ENCODE measurements at regions not wholly inside any gene's neighbourhood (a gene's known extent, or its start where the extent isn't known, plus 50 kb on each side); places are given as distances from the start of the nearest gene placed in this dataset.

DNA sequence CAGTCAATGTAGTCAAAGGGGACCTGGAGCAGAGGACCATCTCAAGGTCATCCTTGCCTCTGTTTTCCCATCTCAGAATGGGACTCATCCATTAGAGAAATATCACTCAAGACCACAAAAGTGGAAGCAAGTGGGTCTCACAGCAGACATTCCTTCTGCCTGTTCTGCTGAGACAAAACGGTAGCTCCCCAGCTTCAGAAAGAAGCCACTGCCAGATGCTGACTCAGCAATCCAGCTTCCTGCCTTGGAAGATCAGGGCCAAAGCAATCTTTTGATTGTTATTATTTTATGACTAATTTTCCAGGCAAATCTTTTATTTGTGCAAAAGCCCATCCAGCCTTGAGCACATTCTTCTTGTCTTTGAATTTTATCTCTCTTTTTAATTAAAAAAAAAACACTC, 86.8 kb downstream of the CCT6B start:
- DNase-seq, result no peak

DNA sequence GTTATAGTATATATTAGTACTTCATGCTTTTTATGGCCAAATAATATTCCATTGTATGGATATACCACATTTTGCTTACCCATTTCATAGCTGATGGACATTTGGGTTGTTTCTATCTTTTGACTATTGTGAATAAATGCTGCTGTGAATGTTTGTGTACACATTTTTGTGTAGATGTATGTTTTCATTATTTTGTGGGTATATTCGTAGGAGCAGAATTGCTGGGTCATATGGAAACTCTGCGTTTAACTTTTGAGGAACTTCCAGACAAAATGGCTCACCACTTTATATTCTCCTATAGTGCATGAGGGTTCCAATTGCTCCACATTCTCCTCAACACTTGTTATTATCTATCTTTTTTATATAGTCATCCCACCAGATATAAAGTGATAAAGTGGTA, 88.6 kb downstream of the CCT6B start:
- no peak for DNase-seq

DNA sequence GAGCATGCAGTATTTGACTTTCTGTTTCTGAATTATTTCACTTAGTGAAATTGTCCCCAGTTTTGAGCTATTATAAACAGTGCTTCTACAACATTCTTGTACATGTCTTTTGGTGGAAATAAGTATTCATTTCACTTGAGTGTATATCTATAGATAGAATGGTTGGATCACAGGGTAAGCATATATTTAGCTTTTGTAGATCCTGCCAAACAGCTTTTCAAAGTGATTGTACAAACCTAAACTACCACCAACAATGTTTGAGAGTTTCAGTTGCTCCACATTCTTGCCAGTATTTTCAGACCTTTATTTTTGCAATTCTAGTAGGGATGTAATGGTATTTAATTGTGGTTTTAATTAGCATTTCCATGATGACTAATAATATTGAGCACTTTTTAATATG, 91.6 kb downstream of the CCT6B start:
- DNase-seq, result no peak

DNA sequence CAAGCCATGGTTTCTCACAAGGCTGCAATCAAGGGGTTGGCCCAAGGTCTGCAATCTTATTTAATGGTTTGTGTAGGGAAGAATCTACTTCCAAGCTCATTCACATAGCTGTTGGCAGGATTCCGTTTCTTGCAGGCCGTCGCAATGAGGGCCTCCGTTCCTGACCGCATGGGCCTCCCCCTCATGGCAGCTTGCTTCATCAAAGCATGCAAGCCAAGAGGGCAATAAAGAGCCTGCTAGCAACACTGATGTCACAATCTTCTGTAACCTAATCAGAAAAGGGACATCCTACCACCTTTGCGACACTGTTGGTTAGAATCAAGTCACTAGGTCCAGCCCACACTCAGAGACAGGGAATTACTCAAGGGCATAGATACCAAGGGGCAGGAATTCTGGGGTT, 95.5 kb downstream of the CCT6B start:
- no peak for DNase-seq

DNA sequence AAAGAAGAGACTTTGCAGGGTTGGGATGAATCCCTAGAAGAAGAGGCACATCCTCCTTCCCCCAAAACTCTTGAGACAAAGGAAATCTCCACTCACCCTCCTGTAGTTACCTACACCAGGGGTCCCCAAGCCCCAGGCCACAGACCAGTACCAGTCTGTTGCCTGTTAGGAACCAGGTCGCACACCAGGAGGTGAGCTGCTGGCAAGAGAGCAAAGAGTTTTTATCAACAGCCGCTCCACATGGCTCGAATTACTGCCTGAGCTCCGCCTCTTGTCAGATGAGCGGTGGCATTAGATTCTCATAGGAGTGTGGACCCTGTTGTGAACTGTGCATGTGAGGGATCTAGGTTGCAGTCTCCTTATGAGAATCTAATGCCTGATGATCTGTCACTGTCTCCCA, 98.9 kb downstream of the CCT6B start:
- DNase-seq, result no peak

DNA sequence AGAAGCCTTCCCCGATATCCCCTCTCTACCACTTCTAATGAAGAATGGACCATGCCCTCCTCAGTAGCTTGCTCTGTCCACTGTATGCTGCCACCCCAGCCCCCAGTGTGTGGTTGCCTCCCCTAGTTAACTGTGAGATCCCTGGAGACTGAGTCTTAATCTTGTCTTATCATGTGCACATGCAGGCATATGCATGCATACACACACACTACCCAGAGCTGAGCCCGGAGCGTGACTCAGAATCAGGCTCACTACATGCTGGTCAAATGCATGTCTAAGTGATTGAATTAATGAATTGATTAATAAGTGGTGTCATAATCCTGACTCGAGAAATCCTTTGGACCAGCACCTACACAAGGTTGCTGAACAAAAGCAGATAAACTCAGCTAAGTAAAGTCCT, 99.4 kb downstream of the CCT6B start:
- DNase-seq, result no peak

DNA sequence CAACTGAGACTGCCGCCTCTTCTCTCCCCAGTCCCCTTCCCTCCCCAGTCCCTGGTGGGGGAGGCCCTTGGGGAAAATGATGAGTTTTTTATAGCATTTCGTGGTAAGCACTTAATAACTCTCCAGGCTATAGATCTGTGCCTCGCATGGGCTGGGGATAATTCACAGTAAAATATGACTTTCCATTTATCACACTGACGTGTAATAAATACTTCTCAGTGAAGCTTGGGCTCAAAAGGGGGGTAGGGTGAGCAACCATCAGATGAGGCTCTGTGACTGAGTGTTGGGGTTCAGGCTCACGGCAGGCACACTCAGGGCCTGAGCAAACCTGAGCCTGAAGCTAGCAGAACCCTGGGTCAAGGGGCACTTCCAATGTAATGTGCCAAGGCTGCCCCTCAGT, 101.6 kb downstream of the CCT6B start:
- no peak for DNase-seq

DNA sequence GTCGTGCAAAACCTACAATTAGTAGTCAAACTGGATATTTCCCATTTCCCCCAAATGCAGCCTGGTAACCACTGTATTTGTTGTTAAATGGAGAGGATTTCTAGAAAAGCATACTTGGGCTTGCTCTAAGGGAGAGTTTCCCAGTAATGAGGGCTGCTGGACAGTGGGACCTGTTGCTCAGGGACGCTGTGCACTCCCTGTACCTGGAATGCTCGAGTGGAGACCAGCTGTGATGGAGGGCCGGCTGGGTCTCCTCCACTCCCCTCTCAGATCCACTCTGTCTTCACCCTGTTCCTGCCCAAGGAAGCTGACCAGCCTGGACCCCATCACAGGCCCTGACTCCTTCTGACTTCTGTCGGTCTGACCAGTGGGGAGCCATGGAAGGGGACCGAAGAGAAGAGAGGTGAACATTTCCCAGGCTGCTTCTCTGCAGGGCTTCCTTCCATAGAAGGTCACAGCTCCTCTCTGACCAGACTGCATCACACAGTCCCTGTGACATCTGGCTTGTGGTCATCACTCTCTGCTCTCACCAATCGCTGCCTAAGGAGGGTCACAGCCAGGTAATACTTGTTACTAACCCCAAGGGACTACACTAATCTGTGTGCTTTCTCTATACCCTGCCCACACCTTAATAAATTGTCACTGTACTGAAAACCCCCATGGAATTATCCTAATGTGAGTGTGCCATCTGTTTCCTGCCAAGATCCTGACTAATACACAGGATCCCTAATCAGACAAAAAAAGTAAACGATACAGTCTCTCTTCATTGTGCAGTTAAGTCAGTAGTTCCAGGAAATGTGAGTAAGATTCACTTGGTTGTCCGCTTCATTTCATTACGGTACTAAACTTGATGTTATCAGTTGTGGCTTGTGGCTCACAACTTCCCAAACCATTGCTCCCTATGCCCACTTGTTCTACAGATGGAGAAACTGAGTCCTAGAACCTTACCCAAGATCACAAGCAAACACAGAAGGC, 102.4 kb downstream of the CCT6B start:
- DNase-seq, result no peak

DNA sequence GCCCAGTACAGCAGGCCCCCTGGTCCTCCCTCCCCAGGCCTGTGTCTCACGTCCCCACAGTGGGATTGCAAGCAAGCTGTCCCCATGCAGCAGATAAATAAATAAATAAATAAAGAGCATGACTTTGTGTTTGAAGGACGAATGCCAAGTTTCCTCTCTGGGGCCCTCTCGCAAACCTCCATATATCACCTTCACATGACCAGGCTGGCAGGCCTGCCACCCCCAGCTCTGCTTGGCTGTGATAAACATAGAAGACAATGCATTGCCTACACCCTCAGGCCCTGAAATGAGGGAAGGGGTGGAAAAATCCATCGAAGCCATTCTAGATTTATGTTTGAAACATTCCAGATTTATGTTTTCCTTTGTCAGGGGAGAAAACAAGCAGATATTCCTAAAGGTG, 107.3 kb downstream of the CCT6B start:
- DNase-seq, result no peak

DNA sequence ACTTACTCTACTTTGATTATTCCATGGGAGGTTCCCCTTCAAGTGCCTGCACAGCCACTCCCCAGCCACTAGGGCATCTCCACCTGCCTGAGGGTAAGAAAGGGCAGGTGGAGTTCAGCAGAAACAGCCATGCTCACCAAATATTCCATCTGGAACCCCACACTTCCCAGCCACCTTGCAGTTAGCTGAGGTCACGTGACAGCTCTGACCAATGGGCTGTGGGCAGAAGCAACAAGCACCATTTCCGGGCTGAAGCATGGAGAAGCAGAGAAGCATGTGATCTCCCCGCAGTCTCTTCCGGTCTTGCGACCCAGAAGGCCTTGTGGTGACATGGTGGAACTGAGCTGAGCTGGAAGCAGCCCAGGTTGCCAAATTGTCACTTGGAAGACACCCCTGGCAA, 108.6 kb downstream of the CCT6B start:
- no peak for DNase-seq

DNA sequence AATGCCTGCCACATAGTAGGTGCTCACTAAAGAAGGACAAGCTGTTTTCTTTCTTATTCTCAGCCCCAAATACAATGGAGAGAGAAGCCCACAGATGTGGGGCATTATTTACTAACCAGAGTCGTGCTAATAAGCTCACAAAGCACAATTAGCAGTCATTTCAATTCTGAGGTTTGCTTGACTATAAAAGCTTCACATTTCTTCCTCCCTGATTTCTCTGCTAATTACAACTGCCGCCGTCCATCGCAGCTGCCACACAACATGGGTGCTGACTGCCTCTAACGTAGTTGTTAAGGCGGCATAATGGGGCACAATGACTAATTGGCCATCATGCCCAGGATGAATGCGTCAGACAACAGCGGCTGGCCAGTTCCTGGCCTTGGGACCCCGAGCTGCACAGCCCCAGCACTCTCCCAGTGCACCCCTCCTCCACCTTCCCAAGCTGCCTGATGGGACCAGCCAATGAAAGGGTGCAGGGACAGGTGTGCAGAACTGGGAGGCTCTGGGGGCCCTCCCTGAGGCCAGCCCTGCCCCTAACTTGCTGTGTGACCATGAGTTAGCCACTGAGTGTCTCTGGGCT, 109.2 kb downstream of the CCT6B start:
- no peak for DNase-seq

DNA sequence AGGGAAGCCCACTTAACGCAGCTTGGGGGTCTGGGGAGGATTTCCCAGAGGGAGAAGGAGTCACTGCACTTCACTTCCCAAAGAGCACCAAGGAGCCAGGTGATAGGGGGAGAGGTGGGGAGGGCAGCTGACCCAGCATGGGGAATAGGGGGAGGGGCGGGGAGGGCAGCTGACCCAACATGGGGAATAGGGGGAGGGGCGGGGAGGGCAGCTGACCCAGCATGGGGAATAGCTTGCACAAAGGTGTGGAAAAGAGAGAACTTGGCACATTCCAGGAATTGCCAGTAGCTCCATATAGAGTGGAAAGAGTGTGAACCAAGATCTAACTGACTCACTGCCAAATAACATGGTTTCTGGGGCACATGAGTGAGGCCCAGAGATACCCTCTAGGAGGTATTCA, 110.3 kb downstream of the CCT6B start:
- DNase-seq, result no peak

DNA sequence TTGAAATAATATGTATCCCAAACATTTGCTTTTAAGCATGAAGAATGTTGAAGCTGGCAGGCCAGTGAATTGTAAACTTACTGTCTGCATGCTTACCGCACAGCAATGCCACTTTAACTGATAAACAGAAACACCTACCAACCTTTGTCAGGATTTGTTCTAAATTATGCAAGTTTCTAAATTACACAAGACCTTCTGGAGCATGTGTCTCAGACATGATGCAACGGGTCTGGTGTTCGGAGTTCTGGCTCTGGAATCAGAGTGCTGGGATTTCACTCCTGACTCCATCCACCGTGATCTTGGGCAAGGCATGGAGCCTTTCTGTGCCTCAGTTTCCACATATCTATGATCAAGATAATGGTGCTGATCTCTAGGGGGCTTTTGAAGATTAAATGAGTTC, 111.2 kb downstream of the CCT6B start:
- no peak for DNase-seq

DNA sequence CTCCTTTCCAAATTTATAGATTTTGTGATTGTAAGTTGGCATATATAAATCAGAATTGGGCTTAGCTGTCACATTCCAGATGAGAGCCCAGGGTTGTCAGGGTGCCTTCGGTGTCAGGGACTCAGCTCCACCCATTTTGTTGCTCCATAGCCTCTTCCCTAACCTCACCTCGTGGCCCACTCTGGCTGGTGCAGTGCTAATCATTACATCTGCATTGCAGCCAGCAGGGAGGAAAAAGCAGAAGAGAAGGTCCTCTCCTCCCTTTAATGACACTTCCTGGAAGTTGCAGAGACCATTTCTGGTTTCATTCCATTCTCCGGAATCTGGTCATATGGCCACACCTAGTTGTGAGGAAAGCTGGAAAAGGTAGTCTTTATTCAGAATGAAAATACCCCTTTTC, 113.3 kb downstream of the CCT6B start:
- no peak for DNase-seq

DNA sequence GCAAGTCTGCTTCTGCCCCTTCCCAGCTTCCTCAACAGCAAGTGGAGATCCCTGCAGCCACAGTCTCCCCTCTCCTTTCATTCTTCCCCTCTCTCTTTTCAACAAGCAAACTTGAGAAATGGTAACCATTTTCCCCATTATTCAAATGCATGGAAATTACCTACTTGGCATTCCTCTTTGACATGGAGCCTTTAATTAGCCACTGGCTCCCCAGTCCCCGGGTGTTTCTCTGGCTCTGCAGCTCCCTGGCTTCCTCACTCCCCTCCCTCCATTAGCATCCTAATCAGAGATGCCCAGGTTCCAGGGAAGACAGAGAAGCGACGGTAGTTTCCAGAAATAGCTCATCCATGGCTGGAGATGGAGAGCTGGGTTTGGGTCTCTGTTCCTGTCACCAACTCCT, 116.0 kb downstream of the CCT6B start:
- no peak for DNase-seq

DNA sequence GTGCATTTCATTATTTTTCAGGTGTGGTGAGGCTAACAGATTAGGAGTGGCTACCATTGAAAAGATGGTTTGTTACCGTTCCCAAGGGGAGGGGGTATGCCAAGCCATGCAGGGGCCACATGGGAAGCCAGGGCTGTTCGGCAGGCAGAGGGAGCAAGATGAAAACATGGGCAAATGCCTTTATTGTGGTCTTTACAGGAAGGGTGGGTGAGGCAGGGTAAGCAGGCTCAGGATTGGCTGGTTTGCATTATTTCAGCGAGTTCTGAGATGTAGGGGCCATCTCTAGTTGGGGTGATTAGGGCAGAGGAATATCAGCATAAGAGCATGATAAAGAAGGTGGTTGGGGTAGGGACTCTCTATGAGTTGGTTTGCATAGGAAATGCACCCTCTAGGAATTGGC, 117.6 kb downstream of the CCT6B start:
- no peak for DNase-seq

DNA sequence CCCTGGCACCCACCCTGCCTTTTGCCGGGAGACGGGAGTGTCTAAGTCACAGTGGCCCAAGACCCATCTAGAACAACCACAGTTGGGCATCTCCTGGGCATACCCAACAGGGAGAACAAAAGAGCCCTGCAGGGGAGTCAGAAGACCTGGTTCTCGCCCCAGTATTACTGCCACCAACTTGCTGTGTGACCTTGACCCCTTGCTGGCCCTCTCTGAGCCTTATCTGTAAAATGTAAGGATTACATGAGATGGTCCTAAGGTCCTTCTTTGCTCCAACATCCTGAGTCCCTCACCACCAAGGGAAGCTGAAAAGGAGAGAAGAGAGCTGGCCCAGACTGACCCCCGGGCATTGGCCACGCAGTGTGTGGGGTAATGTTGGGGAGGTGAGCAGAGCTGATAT, 119.0 kb downstream of the CCT6B start:
- no peak for DNase-seq

DNA sequence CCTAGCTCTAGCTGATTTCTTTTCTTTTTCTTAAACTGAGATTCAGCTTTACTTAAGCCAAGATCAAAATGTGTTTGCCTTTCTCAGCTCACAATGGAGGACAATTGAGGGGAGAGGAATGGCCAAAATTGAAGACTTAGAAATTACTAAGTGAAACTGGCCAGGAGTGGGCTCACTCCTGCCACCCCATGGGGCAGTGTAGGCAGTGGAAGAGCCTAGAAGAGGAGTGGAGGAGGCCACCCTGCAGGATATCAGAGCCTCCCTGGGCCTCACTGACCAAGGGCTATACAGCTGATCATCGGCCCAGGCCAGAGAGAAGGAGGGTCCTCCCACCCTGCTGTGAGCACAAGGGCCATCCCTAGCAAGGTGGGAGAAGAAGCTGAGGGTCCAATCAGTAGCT, 119.8 kb downstream of the CCT6B start:
- DNase-seq, result no peak

DNA sequence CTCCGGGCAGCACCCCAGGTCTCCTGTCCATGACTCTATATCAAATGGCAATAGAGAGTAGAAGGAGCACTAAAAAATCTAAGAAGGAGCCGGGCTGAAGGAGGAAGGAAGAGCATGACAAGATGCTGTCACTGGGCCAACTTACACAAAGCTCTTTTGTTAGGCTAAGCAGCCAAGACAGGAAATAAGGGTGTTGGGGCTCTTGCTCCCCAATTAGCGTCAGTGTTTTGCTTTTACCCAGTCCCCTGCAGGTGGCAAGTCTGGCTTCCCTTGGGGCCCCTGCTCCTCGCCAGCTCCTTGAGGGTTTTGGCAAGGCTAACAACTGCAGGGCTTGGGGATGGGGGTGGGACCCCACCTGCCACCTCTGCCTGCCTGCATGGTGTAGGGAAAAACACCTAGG, 120.5 kb downstream of the CCT6B start:
- DNase-seq, result no peak

DNA sequence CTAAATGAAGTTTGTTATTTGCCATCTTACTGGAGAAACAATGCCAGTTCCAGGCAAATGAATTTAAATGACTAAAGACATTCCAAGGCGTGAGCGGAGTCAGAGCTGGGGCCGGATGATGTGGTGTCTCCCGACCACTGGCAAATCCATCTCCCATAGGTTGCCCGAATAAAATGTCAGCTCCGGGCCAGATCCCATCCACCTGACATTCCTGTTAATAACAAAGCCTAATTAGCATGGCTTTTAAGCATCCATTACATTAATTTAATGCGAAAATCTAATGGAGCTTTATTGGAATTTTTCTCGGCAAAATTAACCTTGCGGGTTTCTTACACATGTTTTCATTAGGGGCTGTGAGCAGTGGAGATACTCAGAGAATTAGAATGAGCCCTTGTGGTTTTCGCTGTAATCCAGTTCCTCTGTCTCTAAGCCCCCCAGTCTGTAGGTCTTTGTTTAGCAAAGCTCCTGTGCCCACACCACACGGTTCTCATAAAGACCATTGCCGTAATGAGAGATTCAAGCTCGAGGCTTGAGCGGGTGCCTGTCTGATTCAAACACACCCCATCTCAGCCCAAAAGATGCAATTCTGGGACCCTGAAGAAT, 123.3 kb downstream of the CCT6B start:
- DNase-seq, result no peak

DNA sequence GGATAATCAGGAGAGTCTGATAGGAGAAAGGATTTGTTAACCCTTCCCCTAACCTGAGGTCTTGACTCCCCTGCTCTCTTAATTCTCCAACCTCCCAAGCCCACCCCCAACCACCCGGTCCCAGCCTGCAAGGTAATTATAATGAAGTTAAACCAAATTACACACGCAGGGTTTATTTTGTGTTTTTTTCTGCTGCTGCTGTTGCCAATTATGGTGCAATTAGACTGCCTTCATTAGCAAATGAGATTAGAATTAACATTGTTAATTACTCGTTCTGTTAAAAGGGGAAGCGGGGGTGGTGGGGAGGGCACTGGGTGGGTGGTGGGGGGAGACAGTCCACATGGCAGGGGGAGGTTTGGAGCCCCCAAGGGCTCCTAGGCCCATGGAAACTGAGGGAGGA, 128.9 kb downstream of the CCT6B start:
- no peak for DNase-seq

DNA sequence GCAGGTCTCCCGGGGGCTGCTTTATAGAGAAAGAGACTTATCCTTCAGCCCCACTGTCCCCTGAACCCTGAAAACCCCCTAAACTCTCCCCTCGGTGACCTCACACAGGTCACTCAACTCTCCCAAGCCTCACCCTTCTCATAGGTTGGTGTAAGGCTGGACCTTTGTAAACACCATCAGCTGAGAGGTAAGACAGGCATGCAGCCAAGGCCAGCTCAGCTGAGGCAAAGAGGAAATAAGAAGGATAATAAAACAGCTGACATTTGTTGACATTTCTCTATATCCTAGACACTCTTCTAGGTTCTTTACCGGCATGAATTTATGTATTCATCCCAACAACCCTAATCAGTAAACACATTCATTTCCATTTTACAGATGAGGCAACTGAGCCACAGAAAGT, 134.3 kb downstream of the CCT6B start:
- DNase-seq, result no peak

DNA sequence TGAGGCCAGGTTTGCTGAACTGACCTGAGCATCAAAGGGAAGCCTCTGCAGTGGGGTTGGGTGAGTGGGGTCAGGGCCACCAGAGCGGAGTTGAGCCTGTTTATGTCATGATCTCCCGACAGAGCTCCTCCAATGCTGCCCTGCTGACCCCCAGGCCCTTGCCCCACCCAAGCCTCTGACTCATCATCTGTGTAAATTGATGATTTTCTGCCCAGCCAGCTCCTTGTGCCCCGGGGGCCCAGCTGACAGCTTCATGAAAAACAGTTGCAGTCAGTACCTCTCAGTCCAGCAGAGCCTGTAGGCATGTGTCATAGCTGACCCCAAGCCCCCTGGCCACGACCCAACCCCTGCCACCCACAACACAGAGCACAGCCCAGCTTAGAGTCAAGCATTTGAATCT, 134.9 kb downstream of the CCT6B start:
- DNase-seq, result no peak

DNA sequence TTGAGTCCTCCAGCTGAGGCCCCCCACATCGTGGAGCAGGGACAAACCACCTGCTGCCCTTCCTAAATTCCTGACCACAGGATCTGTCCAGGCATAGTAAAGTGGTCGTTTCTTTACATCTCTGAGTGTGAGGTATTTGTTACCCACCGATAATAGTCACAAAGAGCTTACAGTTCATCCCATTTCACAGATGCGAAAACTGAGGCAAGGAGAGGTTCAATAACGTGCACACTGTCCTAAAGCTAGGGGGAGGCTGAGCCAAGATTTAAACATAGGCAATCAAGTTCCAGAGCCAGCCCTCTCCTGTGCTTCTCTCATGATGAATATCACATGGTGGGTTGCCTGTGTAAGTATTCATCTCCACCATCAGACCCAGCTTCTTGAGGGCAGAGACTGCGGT, 135.4 kb downstream of the CCT6B start:
- no peak for DNase-seq

Measured in NCI-H748 treated with DMSO at 0.1 percent for 48 hours (cell line).